ENCODE measurements at regions not wholly inside any gene's neighbourhood (a gene's known extent, or its start where the extent isn't known, plus 50 kb on each side); places are given as distances from the start of the nearest gene placed in this dataset.
"Not testable (repeated sequence)": the region's sequence is repeated elsewhere in the genome, so short reads cannot be mapped to it uniquely, and the experiment has no call there.

DNA sequence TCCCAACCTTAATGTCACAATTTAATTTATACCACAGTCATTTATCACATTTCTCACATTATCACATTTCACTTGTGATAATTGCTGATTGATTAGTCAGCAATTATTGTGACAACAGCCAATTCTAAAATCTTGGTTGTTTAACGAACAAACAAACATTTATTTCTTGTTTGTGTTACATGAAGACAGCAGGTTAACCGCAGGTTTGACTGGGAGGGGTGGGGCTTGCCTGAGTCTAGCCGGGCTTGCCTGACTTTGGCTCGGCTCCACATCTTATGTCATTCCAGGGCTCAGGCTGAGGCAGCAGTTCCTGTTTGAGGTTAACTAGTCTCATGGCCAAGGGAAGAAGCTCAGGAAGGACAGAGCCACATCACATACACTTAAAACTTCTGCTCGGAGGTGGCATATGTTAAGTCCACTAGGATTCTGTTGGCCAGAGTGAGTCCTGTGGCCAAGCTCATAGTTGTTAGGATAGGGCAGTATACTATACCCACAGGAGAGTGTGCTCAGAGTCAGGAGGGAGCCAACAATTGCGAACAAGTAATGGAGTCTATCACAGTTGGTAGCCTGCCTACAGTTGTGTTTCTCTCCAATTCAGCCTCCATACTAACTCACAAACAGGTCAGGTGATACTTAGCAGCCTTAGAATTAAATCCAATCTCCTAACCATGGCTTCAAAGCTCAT lies 90.0 kb upstream of the IFNGR1 start:
- DNase-seq (ENCODE audit: low spot score), result peak; percentile 14

DNA sequence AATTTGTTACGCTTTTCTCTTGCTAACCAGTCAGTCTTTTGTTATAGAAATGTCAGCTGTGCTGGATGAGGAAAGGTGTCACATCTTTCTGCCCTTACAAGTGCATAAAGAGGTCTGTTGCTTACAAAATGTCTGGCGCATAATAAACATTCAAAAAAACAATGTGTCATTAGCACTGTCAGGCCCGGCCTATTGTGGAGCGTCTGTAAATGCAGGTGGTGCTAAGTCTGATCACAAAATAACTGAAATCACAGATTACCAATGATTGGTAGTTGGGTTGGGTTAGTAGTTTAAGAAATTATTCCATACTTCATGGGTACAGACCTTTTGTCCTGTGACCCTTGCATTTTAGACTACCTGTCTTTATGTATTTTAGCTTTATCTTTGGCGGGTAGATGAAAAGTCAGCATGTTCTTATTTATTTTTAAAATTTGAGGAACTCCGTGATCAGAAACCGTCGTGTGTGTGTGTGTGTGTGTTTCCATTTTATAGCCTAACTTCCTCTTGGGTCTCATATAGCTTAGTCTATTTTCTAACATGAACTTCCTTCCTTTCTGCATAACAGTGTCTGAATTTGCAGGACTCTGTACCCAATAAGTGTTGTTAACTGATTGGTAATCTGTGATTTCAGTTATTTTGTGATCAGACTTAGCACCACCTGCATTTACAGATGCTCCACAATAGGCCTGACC lies 88.1 kb upstream of the IFNGR1 start:
- DNase-seq (ENCODE audit: low spot score), result no peak

- no peak for DNase-seq (ENCODE audit: low spot score)
Observed at GRCh38 chr6:137305691-137306090, 86.5 kb upstream of the IFNGR1 start.

DNA sequence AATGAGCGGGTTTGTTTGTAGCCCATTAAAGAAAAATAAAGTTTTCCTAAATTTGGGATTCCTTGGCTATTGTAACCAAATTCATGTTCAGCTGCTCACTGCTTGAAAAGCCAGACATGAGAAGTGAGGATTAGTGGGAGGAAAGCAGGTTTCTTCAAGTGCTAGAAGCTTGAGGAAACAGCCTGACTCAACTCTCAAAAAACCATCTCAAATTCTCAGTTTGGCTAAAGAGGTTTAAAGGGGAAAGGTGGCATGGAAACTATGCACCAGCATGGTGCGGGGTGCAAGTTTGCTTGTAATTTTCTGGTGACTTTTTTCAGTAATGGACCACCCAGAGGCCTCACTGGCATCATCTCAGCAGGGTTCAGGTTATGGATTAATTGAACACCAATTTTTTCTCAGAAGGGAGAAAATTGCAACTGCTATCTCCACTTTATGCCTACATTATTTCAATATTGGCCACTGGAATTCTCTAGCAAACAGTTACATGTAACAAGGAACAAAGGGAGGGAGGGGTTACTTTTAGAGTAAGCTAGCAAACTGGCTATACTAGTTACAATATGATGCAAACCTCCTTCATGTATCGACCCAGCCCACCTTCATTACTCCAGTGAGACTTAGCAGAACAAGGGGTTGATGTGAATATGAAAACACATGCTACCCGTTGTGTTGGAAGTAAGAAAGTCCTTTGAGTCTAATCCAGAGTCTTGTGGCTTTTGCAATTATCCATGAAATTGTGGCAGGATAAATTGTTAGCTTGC lies 85.0 kb upstream of the IFNGR1 start:
- no peak for DNase-seq (ENCODE audit: low spot score)

- no peak for DNase-seq (ENCODE audit: low spot score)
Observed at GRCh38 chr6:137303441-137303840, 84.3 kb upstream of the IFNGR1 start.

DNA sequence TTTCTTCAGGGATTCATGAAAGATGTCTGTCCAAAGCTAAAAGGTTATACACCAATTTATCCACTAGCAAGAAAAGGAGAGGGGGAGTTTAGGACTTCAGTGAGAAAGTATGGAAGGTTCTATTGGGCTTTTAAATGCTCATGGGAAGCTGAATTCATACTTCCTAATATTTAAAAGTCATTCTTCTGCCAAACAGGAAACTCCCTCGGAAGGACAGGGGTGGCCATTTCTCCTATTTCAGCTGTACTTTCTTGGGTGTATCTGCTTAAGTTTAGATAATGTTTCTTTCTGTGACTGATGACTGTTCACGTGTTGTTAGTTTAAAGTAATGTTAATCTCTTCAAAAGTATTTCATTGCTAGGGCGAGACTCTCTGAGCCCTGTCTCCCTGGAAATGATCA lies 80.5 kb upstream of the IFNGR1 start:
- DNase-seq (ENCODE audit: low spot score), result no peak

DNA sequence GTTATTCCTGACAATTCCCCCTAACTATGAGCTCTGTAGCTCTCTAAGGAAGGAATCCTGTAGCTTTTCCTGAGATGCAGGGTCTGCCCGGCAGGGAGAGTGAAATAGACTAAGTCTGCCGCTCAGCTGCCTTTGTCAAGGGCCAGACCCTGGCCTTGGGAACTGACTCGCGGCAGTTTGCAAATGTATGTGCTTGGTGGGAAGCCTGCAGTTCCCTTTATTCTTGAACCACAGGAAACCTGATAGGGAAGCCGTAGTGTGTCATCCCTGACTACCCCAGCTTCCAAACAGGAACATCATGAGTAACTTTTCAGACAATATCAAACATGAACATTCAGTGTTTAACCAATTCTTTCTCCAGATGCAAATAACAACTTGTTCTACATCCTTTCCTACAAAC lies 78.7 kb upstream of the IFNGR1 start:
- no peak for DNase-seq (ENCODE audit: low spot score)

- not testable (repeated sequence) for DNase-seq (ENCODE audit: low spot score)
Observed at GRCh38 chr6:137292326-137292725, 73.1 kb upstream of the IFNGR1 start.

- no peak for DNase-seq (ENCODE audit: low spot score)
Observed at GRCh38 chr6:137291441-137291840, 72.3 kb upstream of the IFNGR1 start.

GRCh38 chr6:137290601-137291261 lies 71.5 kb upstream of the IFNGR1 start:
- no peak for DNase-seq (ENCODE audit: low spot score)

GRCh38 chr6:137286916-137287315 lies 67.7 kb upstream of the IFNGR1 start:
- DNase-seq (ENCODE audit: low spot score), result no peak

- DNase-seq (ENCODE audit: low spot score), result no peak
Observed at GRCh38 chr6:137286368-137286767, 67.2 kb upstream of the IFNGR1 start.

DNA sequence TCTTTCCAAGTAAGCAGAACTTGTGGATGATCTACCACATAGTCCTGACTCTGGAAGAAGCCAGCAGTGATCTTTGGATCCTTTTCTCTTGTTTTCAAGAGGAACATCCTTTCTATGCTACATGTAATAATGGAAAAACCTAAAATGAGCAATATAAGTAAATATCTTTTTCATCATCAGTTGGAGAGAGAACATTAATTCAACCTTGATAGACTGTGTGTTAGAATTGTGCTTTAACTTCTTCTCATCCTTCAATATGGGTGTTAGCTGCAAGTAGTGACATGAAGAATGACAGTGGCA lies 65.6 kb upstream of the IFNGR1 start:
- no peak for DNase-seq (ENCODE audit: low spot score)

DNA sequence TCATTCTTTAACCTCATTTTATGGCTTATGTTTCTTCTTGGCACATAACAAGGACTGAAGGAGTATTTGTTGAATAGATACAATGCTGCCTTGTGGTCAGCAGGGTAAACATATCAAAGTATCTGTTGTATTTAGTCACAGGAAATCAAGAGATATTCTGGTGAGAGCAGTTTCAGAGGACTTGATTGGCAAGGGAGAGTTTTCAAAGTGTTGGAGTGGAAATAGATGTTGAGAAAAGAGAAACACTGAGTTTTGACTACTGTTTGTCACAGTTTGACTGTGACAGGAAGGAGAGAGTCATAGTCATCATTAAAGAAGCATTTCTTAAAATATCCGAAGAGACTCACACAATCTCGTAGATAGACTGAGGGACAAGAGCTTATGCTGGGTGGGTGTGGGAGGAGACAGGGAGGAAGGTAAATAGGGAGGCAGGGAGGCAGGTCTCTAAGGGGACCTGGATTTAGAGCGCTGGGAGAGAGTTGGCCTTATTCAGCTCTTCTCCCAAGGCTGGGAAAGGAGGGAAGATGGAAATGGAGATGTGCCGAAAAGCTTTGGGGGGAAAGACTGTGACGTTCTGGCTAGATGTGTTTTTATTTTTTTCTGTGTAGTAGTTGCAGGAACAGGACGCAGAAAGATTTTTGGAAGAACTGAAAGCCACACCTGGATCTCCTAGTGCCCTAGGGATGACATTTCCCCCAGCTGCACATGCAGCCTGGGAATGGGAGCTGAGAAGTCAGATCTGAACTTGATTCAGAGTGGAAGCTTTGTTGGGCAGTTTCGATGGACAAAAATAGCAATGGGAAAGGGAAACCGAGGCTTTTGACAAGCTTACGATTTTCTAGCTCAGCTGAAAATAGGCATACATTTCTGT lies 65.0 kb upstream of the IFNGR1 start:
- no peak for DNase-seq (ENCODE audit: low spot score)

DNA sequence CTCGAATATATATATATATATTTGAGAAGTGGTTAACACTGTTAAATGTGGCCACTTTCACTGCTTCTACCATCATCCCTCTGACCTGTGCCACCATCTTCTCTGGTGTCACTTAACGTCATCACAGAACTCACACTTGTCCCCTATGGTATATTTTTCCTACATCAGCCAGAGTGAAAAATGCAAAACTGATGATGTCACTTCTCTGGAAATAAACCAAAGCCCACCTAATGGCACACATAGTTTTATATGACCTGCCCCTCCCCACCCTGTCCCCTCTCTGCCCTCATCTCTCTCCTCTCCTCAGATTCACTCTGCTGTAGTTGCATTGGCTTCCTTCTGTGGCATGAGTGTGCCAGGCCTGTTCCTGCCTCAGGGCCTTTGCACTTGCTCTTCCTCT lies 63.9 kb upstream of the IFNGR1 start:
- DNase-seq (ENCODE audit: low spot score), result no peak

DNA sequence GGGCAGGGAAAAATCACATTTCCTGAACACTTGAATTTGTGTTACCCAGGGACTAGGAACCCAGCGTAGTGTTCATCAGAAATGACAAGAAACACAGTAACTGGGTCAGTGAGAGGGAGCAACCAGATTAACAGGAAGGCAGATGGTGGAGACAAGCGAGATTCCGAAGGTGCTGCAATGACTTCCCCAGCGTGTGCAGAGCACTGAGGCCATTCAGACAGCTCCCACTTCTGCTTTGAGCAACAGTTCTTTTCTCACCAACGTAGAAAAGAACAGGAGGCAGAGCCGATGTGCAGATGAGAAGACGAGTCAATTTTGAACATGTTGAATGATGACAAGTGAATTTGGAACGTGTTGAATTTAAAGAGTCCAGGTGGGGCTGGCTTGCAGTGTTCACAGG lies 63.1 kb upstream of the IFNGR1 start:
- no peak for DNase-seq (ENCODE audit: low spot score)

DNA sequence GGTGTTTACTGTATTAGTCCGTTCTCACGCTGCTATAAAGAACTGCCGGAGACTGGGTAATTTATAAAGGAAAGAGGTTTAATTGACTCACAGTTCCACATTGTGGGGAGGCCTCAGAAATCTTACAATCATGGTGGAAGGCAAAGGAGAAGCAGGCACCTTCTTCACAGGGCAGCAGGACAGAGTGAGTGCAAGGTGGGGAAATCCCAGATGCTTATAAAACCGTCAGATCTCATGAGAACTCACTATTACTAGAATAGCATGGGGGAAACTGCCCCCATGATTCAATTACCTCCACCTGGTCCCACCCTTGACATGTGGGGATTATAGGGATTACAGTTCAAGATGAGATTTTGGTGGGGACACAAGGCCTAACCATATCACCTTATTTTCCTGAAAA lies 60.1 kb upstream of the IFNGR1 start:
- DNase-seq (ENCODE audit: low spot score), result not testable (repeated sequence)

GRCh38 chr6:137277971-137278637 lies 58.9 kb upstream of the IFNGR1 start:
- no peak for DNase-seq (ENCODE audit: low spot score)

DNA sequence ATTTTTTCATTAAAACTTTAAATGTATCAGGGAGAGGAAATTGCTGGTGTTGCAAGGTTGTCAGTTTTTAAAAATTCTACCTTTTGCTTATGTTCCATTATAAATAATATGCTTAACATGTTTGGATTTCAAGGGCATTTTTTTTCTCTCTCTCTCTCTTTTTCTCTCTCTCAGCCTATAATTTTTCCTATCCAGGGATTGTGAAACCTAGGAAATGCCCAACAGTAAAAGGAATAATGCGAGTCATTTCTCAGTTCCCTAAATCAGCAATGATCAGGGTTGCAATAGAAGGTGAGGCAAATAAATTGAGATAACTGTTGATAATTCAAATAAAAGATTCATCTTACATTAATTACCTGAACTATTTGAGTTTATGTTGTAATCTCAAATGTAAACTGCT lies 53.2 kb upstream of the IFNGR1 start:
- DNase-seq (ENCODE audit: low spot score), result no peak

- DNase-seq (ENCODE audit: low spot score), result peak; percentile 33
Observed at GRCh38 chr6:137271245-137272183, 52.3 kb upstream of the IFNGR1 start.

Data from CD4-positive, alpha-beta T cell treated with Interleukin-6 at 100 ng/mL for 8 hours (primary cell).